GM23338 (cell line): ENCODE measurements at regions not wholly inside any gene's neighbourhood (a gene's known extent, or its start where the extent isn't known, plus 50 kb on each side); places are given as distances from the start of the nearest gene placed in this dataset.

ENCODE experiments used
- CREB1 ChIP-seq: fragments of 250-450 bp; sonication (Bioruptor Pico); IDR thresholded peaks from 2 replicates; pipeline ENCODE4 v1.5.0; 2020; ENCODE audit warnings: low read depth, mild to moderate bottlenecking, moderate library complexity
- CTCF ChIP-seq, 2 experiments: fragments of 200-600 bp in 1 of 2; sonication (generic) in 1 of 2; conservative IDR thresholded peaks; 2 replicates each; pipeline versions ENCODE4 v1.5.1 to v1.6.1; 2016 to 2017; ENCODE audit warnings: antibody characterized with exemption in 2 of 2, low read depth in 2 of 2, mild to moderate bottlenecking in 2 of 2, moderate library complexity in 1 of 2
- ETS1 ChIP-seq: IDR thresholded peaks from 2 replicates; pipeline ENCODE4 v1.6.1; 2016; ENCODE audit warnings: antibody characterized with exemption
- EZH2 ChIP-seq: fragments of 200-600 bp; sonication (generic); IDR thresholded peaks from one replicate; pipeline ENCODE4 v1.8.0; 2017; ENCODE audit warnings: antibody characterized with exemption, mild to moderate bottlenecking, low read depth; ENCODE audit not compliant: unreplicated experiment
- EZH2phosphoT487 ChIP-seq: fragments of 200-600 bp; sonication (generic); IDR thresholded peaks from one replicate; pipeline ENCODE4 v1.8.1; 2018; ENCODE audit warnings: antibody characterized with exemption; ENCODE audit not compliant: unreplicated experiment
- JUNB ChIP-seq: IDR thresholded peaks from one replicate; pipeline ENCODE4 v1.6.1; 2016; ENCODE audit warnings: antibody characterized with exemption; ENCODE audit not compliant: unreplicated experiment
- NANOG ChIP-seq: IDR thresholded peaks from 2 replicates; pipeline ENCODE4 v1.6.1; 2016; ENCODE audit warnings: antibody characterized with exemption, borderline replicate concordance
- POLR2AphosphoS5 ChIP-seq: IDR thresholded peaks from 2 replicates; pipeline ENCODE4 v1.6.1; 2016; ENCODE audit warnings: antibody characterized with exemption, low read depth
- REST ChIP-seq: IDR thresholded peaks from one replicate; pipeline ENCODE4 v1.6.1; 2018; ENCODE audit warnings: antibody characterized with exemption; ENCODE audit not compliant: unreplicated experiment
- ZNF331 ChIP-seq: fragments of 250-450 bp; sonication (Bioruptor Pico); IDR thresholded peaks from 2 replicates; pipeline ENCODE4 v1.5.0; 2020; ENCODE audit warnings: low read depth, mild to moderate bottlenecking, moderate library complexity
- ZNF462 ChIP-seq: fragments of 250-450 bp; sonication (Bioruptor Pico); IDR thresholded peaks from 2 replicates; pipeline ENCODE4 v1.5.0; 2020; ENCODE audit warnings: mild to moderate bottlenecking, moderate library complexity

- TF ChIP-seq CTCF (conservative IDR thresholded peaks at IDR 0.05; ENCODE audit: low read depth in 2 of 2): no peak
- no peak for TF ChIP-seq POLR2AphosphoS5
- no peak for TF ChIP-seq EZH2phosphoT487
- no peak for TF ChIP-seq REST
- TF ChIP-seq EZH2: no peak
- TF ChIP-seq NANOG: no peak
- no peak for TF ChIP-seq CREB1 (CRISPR knock-in tag)
- no peak for TF ChIP-seq ZNF331 (CRISPR knock-in tag)
- TF ChIP-seq JUNB: no peak
- TF ChIP-seq ZNF462 (CRISPR knock-in tag): no peak
- no peak for TF ChIP-seq ETS1
These were observed 271.2 kb downstream of the GLI2 start for GRCh38 chr2:121006743-121007489.
